Activated CD4-positive, alpha-beta T cell treated with anti-CD3 and anti-CD28 coated beads, Interleukin-2, amount 10 ng/mL, durations not matched to agents 24 days and 14 days (primary cell): ENCODE measurements at regions not wholly inside any gene's neighbourhood (a gene's known extent, or its start where the extent isn't known, plus 50 kb on each side); places are given as distances from the start of the nearest gene placed in this dataset.

Source experiments
- DNase-seq: peaks from one replicate; pipeline ENCODE4 v3.0.0; 2022
- H3K27ac Mint-ChIP-seq: one replicate; pipeline ENCODE4 v1.8.0; 2022; ENCODE audit warnings: mild to moderate bottlenecking, mixed read lengths
- H3K27me3 Mint-ChIP-seq: one replicate; pipeline ENCODE4 v1.8.0; 2022; ENCODE audit warnings: mixed read lengths
- H3K36me3 Mint-ChIP-seq: one replicate; pipeline ENCODE4 v1.8.0; 2022; ENCODE audit warnings: low read depth, mild to moderate bottlenecking, mixed read lengths
- H3K4me1 Mint-ChIP-seq: one replicate; pipeline ENCODE4 v1.8.0; 2021; ENCODE audit warnings: mixed read lengths
- H3K4me3 Mint-ChIP-seq: one replicate; pipeline ENCODE4 v1.8.0; 2022; ENCODE audit warnings: mild to moderate bottlenecking, moderate library complexity, mixed read lengths
- H3K9me3 Mint-ChIP-seq: one replicate; pipeline ENCODE4 v1.8.0; 2021; ENCODE audit warnings: mixed read lengths
- intact Hi-C: fragments of 100-400 bp; cut with micrococcal nuclease; formaldehyde crosslinking; loops from one replicate; pipeline ENCODE4 v1.15.1; 2023

GRCh38 chr5:125289606-125290005 lies 543.2 kb upstream of the ZNF608 start:
- no peak for DNase-seq
- Mint-ChIP-seq H3K36me3 (no peaks in the 10 kb centered on the region), H3K27me3 (no peaks in the 10 kb centered on the region), H3K4me3 (no peak overlapping the region), H3K9me3 (no peaks in the 10 kb centered on the region), H3K27ac (no peak overlapping the region), H3K4me1 (no peaks in the 10 kb centered on the region)
- intact Hi-C loops: no loop called here

DNA sequence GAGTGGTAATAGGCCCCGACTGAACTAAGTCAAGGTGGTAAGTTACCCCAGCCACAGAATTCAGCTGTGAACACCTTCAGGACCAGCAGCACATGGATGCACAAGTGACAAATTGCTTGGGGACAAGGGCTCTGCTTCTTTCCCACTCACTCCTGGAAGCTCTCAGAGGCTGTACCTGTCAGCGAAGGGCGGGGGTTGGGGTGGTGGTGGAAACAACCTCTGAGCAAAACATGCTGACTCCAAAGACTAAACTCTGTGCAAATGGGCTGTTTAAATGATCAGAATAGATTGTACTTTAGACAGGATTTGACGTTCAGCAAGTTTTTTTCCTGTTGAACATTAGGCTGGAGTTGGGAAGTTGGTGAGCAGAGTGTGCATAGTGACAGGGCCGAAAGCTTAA lies 544.5 kb upstream of the ZNF608 start:
- Mint-ChIP-seq H3K4me1 (no peaks in the 10 kb centered on the region), H3K27me3 (no peaks in the 10 kb centered on the region), H3K9me3 (no peaks in the 10 kb centered on the region), H3K4me3 (no peak overlapping the region), H3K27ac (no peak overlapping the region), H3K36me3 (no peaks in the 10 kb centered on the region)
- intact Hi-C loops: no loop called here
- DNase-seq: no peak

DNA sequence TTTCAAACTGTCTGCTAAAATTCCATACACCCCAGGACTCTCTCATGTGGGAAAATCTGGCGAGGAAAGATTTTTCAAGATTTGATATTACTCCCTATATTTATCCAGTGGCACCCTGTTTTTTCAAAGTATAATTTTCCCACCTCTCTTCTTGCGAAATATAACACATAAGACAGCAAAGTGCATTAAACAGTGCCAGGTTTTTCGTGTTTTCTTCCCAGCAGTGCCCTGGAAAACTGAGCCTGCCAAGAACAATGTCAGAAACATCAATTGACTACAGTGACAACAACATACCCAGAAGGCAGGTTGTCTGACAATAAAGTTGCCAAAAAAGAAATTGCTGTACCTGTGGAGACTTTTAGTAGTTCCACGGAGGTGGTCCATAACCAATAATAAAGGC lies 545.0 kb upstream of the ZNF608 start:
- Mint-ChIP-seq H3K9me3 (no peaks in the 10 kb centered on the region), H3K36me3 (no peaks in the 10 kb centered on the region), H3K27ac (no peak overlapping the region)

GRCh38 chr5:125293223-125293622 lies 546.8 kb upstream of the ZNF608 start:
- Mint-ChIP-seq H3K4me3 (no peak overlapping the region), H3K4me1 (no peaks in the 10 kb centered on the region), H3K27ac (no peak overlapping the region), H3K36me3 (no peaks in the 10 kb centered on the region), H3K27me3 (no peaks in the 10 kb centered on the region), H3K9me3 (no peaks in the 10 kb centered on the region)
- DNase-seq: no peak
- intact Hi-C loops: no loop called here

More for the DNA sequence above, 545.0 kb upstream of the ZNF608 start:
- Mint-ChIP-seq H3K27me3 (no peaks in the 10 kb centered on the region), H3K4me1 (no peaks in the 10 kb centered on the region), H3K4me3 (no peak overlapping the region)
- DNase-seq: no peak
- intact Hi-C loops: no loop called here

DNA sequence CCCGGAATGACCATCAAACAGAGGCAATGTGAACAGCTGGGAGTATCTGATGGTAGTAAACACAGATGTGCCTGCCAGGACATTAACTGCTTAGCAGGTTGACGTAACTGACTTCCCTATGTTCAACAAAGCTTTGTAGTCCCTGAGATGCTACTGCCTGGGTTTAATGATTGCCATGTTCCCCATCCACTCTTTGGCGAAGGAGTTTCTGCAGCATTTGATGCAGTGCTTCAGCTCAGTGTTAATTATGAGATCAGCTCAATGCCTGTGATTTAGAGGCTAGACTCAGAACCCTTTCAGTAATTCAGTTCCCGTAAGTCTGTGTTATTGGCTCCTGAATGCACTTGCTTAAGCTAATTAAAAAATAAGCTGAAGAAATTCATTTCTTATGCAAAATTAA lies 547.3 kb upstream of the ZNF608 start:
- no peak for DNase-seq
- H3K27ac Mint-ChIP-seq: no peak overlapping the region
- H3K4me1 Mint-ChIP-seq: no peaks in the 10 kb centered on the region
- no peaks in the 10 kb centered on the region for H3K27me3 Mint-ChIP-seq
- H3K4me3 Mint-ChIP-seq: no peak overlapping the region
- no peaks in the 10 kb centered on the region for H3K9me3 Mint-ChIP-seq
- intact Hi-C loops: no loop called here
- H3K36me3 Mint-ChIP-seq: no peaks in the 10 kb centered on the region

DNA sequence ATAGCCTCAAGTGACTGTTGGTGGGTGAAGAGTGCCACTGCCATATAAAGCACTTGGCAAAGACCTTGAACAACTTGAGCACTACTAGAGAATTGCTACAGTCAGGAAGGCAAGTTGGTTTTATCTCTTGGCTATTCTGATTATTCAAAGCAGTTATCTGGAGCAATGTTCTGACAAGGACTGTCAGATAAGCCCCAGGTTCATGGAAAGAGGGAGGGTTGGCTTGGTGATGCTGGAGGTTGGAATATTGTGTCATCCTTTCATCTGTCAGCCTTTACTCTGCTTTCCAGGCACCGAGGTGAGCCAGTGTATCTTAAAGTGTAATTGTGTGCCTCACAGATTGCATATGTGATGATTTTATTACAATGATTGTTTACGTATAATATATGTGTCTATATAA lies 548.4 kb upstream of the ZNF608 start:
- H3K27ac Mint-ChIP-seq: no peak overlapping the region
- H3K27me3 Mint-ChIP-seq: no peaks in the 10 kb centered on the region
- no peak for DNase-seq
- intact Hi-C loops: no loop called here
- no peaks in the 10 kb centered on the region for H3K4me1 Mint-ChIP-seq
- H3K4me3 Mint-ChIP-seq: no peak overlapping the region
- no peaks in the 10 kb centered on the region for H3K9me3 Mint-ChIP-seq
- no peaks in the 10 kb centered on the region for H3K36me3 Mint-ChIP-seq

- no peaks in the 10 kb centered on the region for H3K9me3 Mint-ChIP-seq
- no peaks in the 10 kb centered on the region for H3K27me3 Mint-ChIP-seq
- intact Hi-C loops: no loop called here
- no peak overlapping the region for H3K27ac Mint-ChIP-seq
- H3K36me3 Mint-ChIP-seq: no peaks in the 10 kb centered on the region
- H3K4me3 Mint-ChIP-seq: no peak overlapping the region
- no peaks in the 10 kb centered on the region for H3K4me1 Mint-ChIP-seq
- no peak for DNase-seq
These were observed 549.0 kb upstream of the ZNF608 start for GRCh38 chr5:125295405-125295872.

DNA sequence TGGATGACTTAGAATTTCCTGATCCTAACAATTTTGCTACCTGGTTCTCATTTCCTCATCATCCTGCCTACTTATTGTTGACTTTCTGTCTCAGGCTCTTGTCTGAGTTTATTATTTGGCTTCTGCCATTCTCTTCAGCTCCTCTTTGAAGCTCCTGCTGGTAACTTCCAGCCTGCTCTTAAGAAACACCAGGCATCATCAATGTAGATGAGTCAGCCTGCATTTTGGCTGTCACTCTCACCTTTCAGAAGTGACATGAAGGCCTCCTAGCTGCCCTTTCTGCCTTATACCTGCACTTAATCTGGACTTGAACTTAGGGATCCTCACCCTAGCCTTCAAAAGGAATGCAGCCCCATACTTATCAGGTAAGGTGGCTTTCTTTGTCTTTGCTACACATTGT lies 551.8 kb upstream of the ZNF608 start:
- H3K9me3 Mint-ChIP-seq: no peaks in the 10 kb centered on the region
- DNase-seq: no peak
- no peaks in the 10 kb centered on the region for H3K4me1 Mint-ChIP-seq
- H3K27me3 Mint-ChIP-seq: no peaks in the 10 kb centered on the region
- no peak overlapping the region for H3K27ac Mint-ChIP-seq
- no peaks in the 10 kb centered on the region for H3K36me3 Mint-ChIP-seq
- intact Hi-C loops: no loop called here
- no peak overlapping the region for H3K4me3 Mint-ChIP-seq

- intact Hi-C loops: no loop called here
- H3K9me3 Mint-ChIP-seq: no peaks in the 10 kb centered on the region
- H3K4me3 Mint-ChIP-seq: no peak overlapping the region
- H3K27ac Mint-ChIP-seq: no peak overlapping the region
- DNase-seq: no peak
- no peaks in the 10 kb centered on the region for H3K36me3 Mint-ChIP-seq
- no peaks in the 10 kb centered on the region for H3K4me1 Mint-ChIP-seq
- H3K27me3 Mint-ChIP-seq: no peaks in the 10 kb centered on the region
These were observed 552.4 kb upstream of the ZNF608 start for GRCh38 chr5:125298746-125299379.

DNA sequence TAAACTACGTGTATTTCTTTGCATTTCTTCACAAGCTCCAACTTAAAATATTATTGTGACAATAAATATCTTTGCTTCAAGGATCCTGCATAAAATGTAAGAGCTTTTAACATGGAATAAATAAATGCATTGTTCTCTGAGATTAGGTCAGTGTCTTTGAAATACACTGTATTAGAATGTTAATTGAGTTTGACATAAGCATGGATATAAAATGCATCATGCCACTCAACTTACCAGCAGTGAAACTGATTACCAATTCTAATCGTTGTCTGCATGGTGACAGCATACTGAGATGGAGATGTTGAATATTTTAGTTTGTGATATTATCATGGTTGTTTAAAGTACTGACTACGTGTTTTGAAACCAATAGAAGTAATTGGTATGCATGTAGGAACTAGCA lies 555.3 kb upstream of the ZNF608 start:
- no peaks in the 10 kb centered on the region for H3K36me3 Mint-ChIP-seq
- no peak overlapping the region for H3K4me3 Mint-ChIP-seq
- H3K9me3 Mint-ChIP-seq: peaks cover 7% of the 10 kb centered on the region
- no peak for DNase-seq
- H3K27me3 Mint-ChIP-seq: no peaks in the 10 kb centered on the region
- intact Hi-C loops: no loop called here
- H3K4me1 Mint-ChIP-seq: no peaks in the 10 kb centered on the region
- H3K27ac Mint-ChIP-seq: no peak overlapping the region

- intact Hi-C loops: no loop called here
- no peaks in the 10 kb centered on the region for H3K27me3 Mint-ChIP-seq
- peaks cover 7% of the 10 kb centered on the region for H3K9me3 Mint-ChIP-seq
These were observed 556.1 kb upstream of the ZNF608 start for GRCh38 chr5:125302577-125302976.

DNA sequence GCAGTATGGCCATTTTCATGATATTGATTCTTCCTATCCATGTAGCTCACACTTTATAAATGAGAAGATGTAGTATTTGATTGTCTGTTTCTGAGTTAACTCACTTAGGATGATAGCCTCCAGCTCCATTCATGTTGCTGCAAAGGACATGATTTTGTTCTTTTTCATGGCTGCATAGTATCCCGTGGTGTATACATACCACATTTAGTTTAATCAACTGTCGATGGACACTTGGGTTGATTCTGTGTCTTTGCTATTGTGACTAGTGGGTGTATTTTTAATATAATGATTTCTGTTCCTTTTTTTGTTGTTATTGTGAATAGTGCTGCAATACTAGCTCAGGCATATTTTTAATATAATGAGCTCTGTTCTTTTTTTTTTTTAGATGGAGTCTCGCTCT lies 560.3 kb upstream of the ZNF608 start:
- peaks cover 13% of the 10 kb centered on the region for H3K9me3 Mint-ChIP-seq
- intact Hi-C loops: no loop called here
- H3K27ac Mint-ChIP-seq: no peak overlapping the region
- H3K4me1 Mint-ChIP-seq: no peaks in the 10 kb centered on the region
- no peaks in the 10 kb centered on the region for H3K36me3 Mint-ChIP-seq
- no peak overlapping the region for H3K4me3 Mint-ChIP-seq
- H3K27me3 Mint-ChIP-seq: no peaks in the 10 kb centered on the region
- DNase-seq: no peak

More at GRCh38 chr5:125302577-125302976, 556.1 kb upstream of the ZNF608 start:
- Mint-ChIP-seq H3K4me1 (no peaks in the 10 kb centered on the region), H3K4me3 (no peak overlapping the region), H3K36me3 (no peaks in the 10 kb centered on the region), H3K27ac (no peak overlapping the region)
- DNase-seq: no peak

DNA sequence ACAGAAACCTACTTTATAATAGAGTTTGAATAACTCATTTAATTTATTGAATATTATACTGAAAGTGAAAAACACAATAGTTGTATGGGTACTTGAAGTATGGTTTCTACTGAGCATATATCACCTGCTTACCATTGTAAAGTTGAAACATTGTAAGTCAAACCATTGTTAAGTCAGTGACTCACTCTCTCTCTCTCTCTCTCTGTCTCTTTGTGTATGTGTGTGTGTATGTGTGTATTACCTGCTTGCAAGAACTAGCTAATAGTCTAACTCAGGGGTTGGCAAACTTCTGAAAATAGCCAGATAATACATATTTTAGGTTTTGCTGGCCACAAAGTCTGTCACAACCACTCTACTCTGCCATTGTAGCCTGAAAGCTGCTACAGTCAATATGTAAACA lies 564.3 kb upstream of the ZNF608 start:
- no peak overlapping the region for H3K27ac Mint-ChIP-seq
- H3K9me3 Mint-ChIP-seq: peaks cover 10% of the 10 kb centered on the region
- no peaks in the 10 kb centered on the region for H3K4me1 Mint-ChIP-seq
- H3K27me3 Mint-ChIP-seq: no peaks in the 10 kb centered on the region
- no peaks in the 10 kb centered on the region for H3K36me3 Mint-ChIP-seq
- intact Hi-C loops: no loop called here
- no peak for DNase-seq
- no peak overlapping the region for H3K4me3 Mint-ChIP-seq

DNA sequence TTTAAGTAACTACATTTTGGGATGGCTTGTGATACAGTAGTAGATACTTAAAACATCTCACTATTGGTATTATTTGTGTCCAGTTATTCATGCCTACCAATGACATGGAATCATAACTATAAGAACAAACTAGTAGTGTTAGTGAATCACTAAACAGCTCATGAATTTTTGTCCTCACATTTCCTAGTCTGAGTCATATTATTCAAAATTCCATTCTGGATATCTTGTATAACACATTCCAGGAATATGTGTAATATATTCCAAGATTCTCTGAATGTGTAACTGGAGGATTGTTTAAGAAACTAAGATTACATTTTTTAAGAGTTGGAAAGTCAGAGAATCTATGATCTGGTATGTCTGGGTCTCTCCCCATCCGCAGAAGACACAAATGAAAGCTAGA lies 565.3 kb upstream of the ZNF608 start:
- no peak overlapping the region for H3K4me3 Mint-ChIP-seq
- intact Hi-C loops: no loop called here
- H3K4me1 Mint-ChIP-seq: no peaks in the 10 kb centered on the region
- peaks cover 6% of the 10 kb centered on the region for H3K9me3 Mint-ChIP-seq
- no peaks in the 10 kb centered on the region for H3K36me3 Mint-ChIP-seq
- H3K27ac Mint-ChIP-seq: no peak overlapping the region
- H3K27me3 Mint-ChIP-seq: no peaks in the 10 kb centered on the region
- DNase-seq: no peak

- Mint-ChIP-seq H3K4me1 (no peaks in the 10 kb centered on the region), H3K27ac (no peak overlapping the region), H3K4me3 (no peak overlapping the region), H3K27me3 (no peaks in the 10 kb centered on the region), H3K9me3 (peaks cover under 1% of the 10 kb centered on the region), H3K36me3 (no peaks in the 10 kb centered on the region)
- DNase-seq: no peak
- intact Hi-C loops: no loop called here
These were observed 567.1 kb upstream of the ZNF608 start for GRCh38 chr5:125313555-125313954.
